ENCODE measurements at regions not wholly inside any gene's neighbourhood (a gene's known extent, or its start where the extent isn't known, plus 50 kb on each side); places are given as distances from the start of the nearest gene placed in this dataset.

DNA sequence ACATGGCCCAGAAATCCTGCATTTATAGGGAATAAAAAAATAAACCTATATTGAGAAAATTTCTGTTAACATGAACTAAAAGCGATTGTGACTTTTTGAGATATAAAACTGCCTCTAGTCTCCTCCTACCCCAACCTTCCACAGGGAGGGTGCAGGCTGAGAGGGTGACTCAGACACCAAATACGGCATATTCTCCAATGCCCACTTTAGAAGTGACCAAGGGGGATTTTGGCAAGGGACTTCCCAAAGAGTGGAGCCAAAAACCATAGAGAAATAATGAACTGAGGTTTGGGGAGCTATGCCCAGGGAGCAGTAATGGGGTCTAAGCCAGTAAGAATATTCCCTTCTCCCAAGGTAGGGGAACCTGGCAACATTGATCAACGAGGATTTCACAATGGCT is 124.9 kb upstream of the ZC3H12C start:
- Histone ChIP-seq H3K4me2 (ENCODE audit: low read length) (no peak overlapping the region), H3K9me3 (ENCODE audit: insufficient read depth, low read depth, low read length) (no peaks in the 10 kb centered on the region), H3K9ac (ENCODE audit: low read length) (no peak overlapping the region), H3K4me1 (ENCODE audit: insufficient read depth, low read length) (peaks cover 18% of the 10 kb centered on the region), H3K27ac (ENCODE audit: low read depth, low read length) (no peak overlapping the region), H3K79me2 (ENCODE audit: insufficient read depth, low read length) (no peaks in the 10 kb centered on the region), H3K27me3 (ENCODE audit: insufficient read depth, low read length) (no peaks in the 10 kb centered on the region), H4K20me1 (ENCODE audit: insufficient read depth, low read length) (no peaks in the 10 kb centered on the region), H2AFZ (ENCODE audit: low read depth, low read length) (no peak overlapping the region), H3K36me3 (ENCODE audit: insufficient read depth, low read length) (no peaks in the 10 kb centered on the region), H3K4me3 (ENCODE audit: insufficient read depth, low read depth, low read length) (no peak overlapping the region)
- TF ChIP-seq, protein P1, sequence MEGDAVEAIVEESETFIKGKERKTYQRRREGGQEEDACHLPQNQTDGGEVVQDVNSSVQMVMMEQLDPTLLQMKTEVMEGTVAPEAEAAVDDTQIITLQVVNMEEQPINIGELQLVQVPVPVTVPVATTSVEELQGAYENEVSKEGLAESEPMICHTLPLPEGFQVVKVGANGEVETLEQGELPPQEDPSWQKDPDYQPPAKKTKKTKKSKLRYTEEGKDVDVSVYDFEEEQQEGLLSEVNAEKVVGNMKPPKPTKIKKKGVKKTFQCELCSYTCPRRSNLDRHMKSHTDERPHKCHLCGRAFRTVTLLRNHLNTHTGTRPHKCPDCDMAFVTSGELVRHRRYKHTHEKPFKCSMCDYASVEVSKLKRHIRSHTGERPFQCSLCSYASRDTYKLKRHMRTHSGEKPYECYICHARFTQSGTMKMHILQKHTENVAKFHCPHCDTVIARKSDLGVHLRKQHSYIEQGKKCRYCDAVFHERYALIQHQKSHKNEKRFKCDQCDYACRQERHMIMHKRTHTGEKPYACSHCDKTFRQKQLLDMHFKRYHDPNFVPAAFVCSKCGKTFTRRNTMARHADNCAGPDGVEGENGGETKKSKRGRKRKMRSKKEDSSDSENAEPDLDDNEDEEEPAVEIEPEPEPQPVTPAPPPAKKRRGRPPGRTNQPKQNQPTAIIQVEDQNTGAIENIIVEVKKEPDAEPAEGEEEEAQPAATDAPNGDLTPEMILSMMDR (IDR thresholded peaks at IDR 0.05; ENCODE audit: insufficient read depth, low read depth, low read length): no peak
- TF ChIP-seq EZH2 (IDR thresholded peaks at IDR 0.05; ENCODE audit: insufficient read depth, low read length): no peak
- FAIRE-seq: no peak
- H3K4me1 Mint-ChIP-seq (ENCODE audit: low read depth, unreplicated experiment): peaks cover 24% of the 10 kb centered on the region
- H3K4me3 Mint-ChIP-seq (ENCODE audit: unreplicated experiment): no peak overlapping the region
- H3K36me3 Mint-ChIP-seq (ENCODE audit: low read depth, unreplicated experiment): no peaks in the 10 kb centered on the region
- peaks cover 7% of the 10 kb centered on the region for H3K9me3 Mint-ChIP-seq (ENCODE audit: unreplicated experiment)
- no peak for DNase-seq (ENCODE audit: low read depth)
- no peaks in the 10 kb centered on the region for H3K27me3 Mint-ChIP-seq (ENCODE audit: low read depth, unreplicated experiment)
- no peak overlapping the region for H3K27ac Mint-ChIP-seq (ENCODE audit: unreplicated experiment)

DNA sequence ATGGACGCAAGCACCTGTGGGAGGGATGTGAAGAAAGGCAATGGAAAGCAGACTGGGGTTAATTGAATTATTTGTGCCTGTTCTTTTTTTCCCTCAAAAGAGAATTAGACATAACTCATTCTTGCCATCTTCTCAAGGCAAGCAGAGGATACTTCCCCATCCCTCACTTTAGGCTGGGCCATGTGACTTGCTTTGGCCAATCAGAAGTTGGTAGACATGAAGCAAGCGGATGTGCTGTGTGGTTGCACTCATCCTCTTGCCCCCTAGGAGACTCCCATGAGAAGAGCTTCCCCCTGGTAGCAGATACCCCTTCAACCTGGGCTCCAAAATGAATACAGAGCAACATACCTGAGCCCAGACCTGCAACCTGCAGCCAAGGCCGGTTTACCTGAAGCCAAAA is 124.4 kb upstream of the ZC3H12C start:
- DNase-seq (ENCODE audit: low read depth): no peak
- H3K36me3 ChIP-seq (ENCODE audit: insufficient read depth, low read length): no peaks in the 10 kb centered on the region
- no peak overlapping the region for H3K4me3 ChIP-seq (ENCODE audit: insufficient read depth, low read depth, low read length)
- H3K4me1 ChIP-seq (ENCODE audit: insufficient read depth, low read length): peaks cover 18% of the 10 kb centered on the region
- no peak for FAIRE-seq
- no peak overlapping the region for H3K9ac ChIP-seq (ENCODE audit: low read length)
- no peaks in the 10 kb centered on the region for H3K27me3 ChIP-seq (ENCODE audit: insufficient read depth, low read length)
- peaks cover 24% of the 10 kb centered on the region for H3K4me1 Mint-ChIP-seq (ENCODE audit: low read depth, unreplicated experiment)
- no peak overlapping the region for H3K4me2 ChIP-seq (ENCODE audit: low read length)
- H3K27ac Mint-ChIP-seq (ENCODE audit: unreplicated experiment): no peak overlapping the region
- H2AFZ ChIP-seq (ENCODE audit: low read depth, low read length): no peak overlapping the region
- H3K9me3 Mint-ChIP-seq (ENCODE audit: unreplicated experiment): peaks cover 7% of the 10 kb centered on the region
- H3K36me3 Mint-ChIP-seq (ENCODE audit: low read depth, unreplicated experiment): no peaks in the 10 kb centered on the region
- no peak for TF ChIP-seq EZH2 (IDR thresholded peaks at IDR 0.05; ENCODE audit: insufficient read depth, low read length)
- TF ChIP-seq, protein P1 (IDR thresholded peaks at IDR 0.05; ENCODE audit: insufficient read depth, low read depth, low read length): no peak
- no peaks in the 10 kb centered on the region for H3K9me3 ChIP-seq (ENCODE audit: insufficient read depth, low read depth, low read length)
- H3K27me3 Mint-ChIP-seq (ENCODE audit: low read depth, unreplicated experiment): no peaks in the 10 kb centered on the region
- no peaks in the 10 kb centered on the region for H3K79me2 ChIP-seq (ENCODE audit: insufficient read depth, low read length)
- no peak overlapping the region for H3K4me3 Mint-ChIP-seq (ENCODE audit: unreplicated experiment)
- H4K20me1 ChIP-seq (ENCODE audit: insufficient read depth, low read length): no peaks in the 10 kb centered on the region
- no peak overlapping the region for H3K27ac ChIP-seq (ENCODE audit: low read depth, low read length)

DNA sequence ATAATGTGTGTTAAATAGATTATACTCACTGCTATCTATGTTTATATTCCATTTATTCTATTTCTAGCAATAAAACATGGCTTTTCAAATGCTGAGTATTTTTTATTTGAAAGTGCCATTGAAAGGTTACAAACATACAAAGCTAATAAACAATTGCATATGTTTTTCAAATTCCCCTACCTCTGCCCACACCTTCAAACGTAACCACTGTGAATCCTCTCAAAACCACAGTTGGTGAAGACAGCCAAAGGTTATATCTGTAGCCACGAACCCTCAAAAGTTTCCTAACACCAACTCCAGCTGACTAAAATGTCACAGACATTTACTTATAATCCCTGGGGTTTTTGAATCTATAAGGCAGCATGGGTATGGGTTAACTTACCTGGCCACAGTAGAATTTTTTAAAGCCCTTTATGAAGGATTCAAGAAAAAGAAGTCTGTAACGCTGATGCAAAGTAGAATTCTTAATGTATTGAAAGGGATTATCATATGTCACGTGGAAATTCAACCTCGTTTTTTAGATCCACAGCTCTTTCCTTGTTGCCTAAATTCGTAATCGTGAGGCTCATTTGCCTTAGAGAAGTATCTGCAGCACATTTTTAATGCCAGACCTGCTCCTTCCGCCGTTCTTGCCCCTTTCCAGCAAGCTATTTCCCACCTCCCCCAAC is 122.5 kb upstream of the ZC3H12C start:
- no peak overlapping the region for H3K27ac ChIP-seq (ENCODE audit: low read depth, low read length)
- no peaks in the 10 kb centered on the region for H3K36me3 ChIP-seq (ENCODE audit: insufficient read depth, low read length)
- no peaks in the 10 kb centered on the region for H3K27me3 Mint-ChIP-seq (ENCODE audit: low read depth, unreplicated experiment)
- H3K79me2 ChIP-seq (ENCODE audit: insufficient read depth, low read length): no peaks in the 10 kb centered on the region
- FAIRE-seq (no peak), DNase-seq (ENCODE audit: low read depth) (no peak)
- no peak for TF ChIP-seq EZH2 (IDR thresholded peaks at IDR 0.05; ENCODE audit: insufficient read depth, low read length)
- TF ChIP-seq, protein P1 (IDR thresholded peaks at IDR 0.05; ENCODE audit: insufficient read depth, low read depth, low read length): no peak
- H3K27me3 ChIP-seq (ENCODE audit: insufficient read depth, low read length): no peaks in the 10 kb centered on the region
- H4K20me1 ChIP-seq (ENCODE audit: insufficient read depth, low read length): no peaks in the 10 kb centered on the region
- peaks cover 24% of the 10 kb centered on the region for H3K4me1 Mint-ChIP-seq (ENCODE audit: low read depth, unreplicated experiment)
- H3K9me3 ChIP-seq (ENCODE audit: insufficient read depth, low read depth, low read length): no peaks in the 10 kb centered on the region
- H3K9me3 Mint-ChIP-seq (ENCODE audit: unreplicated experiment): peaks cover 5% of the 10 kb centered on the region
- H3K4me3 Mint-ChIP-seq (ENCODE audit: unreplicated experiment): no peak overlapping the region
- peaks cover 18% of the 10 kb centered on the region for H3K4me1 ChIP-seq (ENCODE audit: insufficient read depth, low read length)
- peak overlapping the region; percentile 48 for H2AFZ ChIP-seq (ENCODE audit: low read depth, low read length)
- no peak overlapping the region for H3K27ac Mint-ChIP-seq (ENCODE audit: unreplicated experiment)
- no peaks in the 10 kb centered on the region for H3K36me3 Mint-ChIP-seq (ENCODE audit: low read depth, unreplicated experiment)
- H3K9ac ChIP-seq (ENCODE audit: low read length): no peak overlapping the region
- H3K4me3 ChIP-seq (ENCODE audit: insufficient read depth, low read depth, low read length): no peak overlapping the region
- peak overlapping the region; percentile 75 for H3K4me2 ChIP-seq (ENCODE audit: low read length)
